Transverse colon (tissue), 3 donors: ENCODE measurements at regions not wholly inside any gene's neighbourhood (a gene's known extent, or its start where the extent isn't known, plus 50 kb on each side); places are given as distances from the start of the nearest gene placed in this dataset.

Source experiments
- EP300 ChIP-seq: sonication (generic); formaldehyde crosslinking; IDR thresholded peaks from one replicate; pipeline ENCODE4 v1.6.1; 2017; ENCODE audit warnings: antibody characterized with exemption, low read depth
- POLR2A ChIP-seq: fragments of 450-650 bp; IDR thresholded peaks from one replicate; pipeline ENCODE4 v1.6.1; 2016; ENCODE audit warnings: antibody characterized with exemption, mild to moderate bottlenecking, moderate library complexity
- TF ChIP-seq, protein P1 (sequence below), 5 experiments: fragments of 200-600 bp in 3 of 5; fragments of 450-650 bp in 2 of 5; sonication (generic) in 3 of 5; IDR thresholded peaks; 1 replicate in 2 of 5; 2 replicates in 3 of 5; pipeline ENCODE4 v1.5.1; 2016 to 2017; ENCODE audit warnings: antibody characterized with exemption in 5 of 5, inconsistent platforms in 3 of 5, mild to moderate bottlenecking in 2 of 5, moderate library complexity in 1 of 5

DNA sequence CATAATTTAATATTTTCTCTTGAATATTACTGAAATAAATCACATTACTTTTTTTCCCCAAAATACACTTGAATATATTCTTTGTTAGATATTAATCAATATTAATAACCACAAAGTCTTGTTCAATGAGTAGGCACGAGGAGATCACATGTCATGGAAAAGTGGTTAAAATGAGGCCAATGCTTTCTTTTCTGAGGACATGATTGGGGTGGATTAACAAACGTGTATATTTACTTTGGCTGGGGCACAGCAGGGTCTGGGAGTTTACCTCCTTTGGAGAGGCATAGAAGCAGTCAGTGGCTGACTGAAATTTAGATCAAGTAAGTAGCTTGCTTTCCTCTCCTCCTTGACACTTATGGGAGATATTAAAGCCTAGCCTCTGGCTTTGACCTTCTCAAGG is 664.3 kb upstream of the B3GALT2 start:
- TF ChIP-seq, protein P1, sequence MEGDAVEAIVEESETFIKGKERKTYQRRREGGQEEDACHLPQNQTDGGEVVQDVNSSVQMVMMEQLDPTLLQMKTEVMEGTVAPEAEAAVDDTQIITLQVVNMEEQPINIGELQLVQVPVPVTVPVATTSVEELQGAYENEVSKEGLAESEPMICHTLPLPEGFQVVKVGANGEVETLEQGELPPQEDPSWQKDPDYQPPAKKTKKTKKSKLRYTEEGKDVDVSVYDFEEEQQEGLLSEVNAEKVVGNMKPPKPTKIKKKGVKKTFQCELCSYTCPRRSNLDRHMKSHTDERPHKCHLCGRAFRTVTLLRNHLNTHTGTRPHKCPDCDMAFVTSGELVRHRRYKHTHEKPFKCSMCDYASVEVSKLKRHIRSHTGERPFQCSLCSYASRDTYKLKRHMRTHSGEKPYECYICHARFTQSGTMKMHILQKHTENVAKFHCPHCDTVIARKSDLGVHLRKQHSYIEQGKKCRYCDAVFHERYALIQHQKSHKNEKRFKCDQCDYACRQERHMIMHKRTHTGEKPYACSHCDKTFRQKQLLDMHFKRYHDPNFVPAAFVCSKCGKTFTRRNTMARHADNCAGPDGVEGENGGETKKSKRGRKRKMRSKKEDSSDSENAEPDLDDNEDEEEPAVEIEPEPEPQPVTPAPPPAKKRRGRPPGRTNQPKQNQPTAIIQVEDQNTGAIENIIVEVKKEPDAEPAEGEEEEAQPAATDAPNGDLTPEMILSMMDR (IDR thresholded peaks at IDR 0.05), result no peak
- TF ChIP-seq POLR2A (no peak), EP300 (no peak)
